Erythroblast (primary cell): ENCODE measurements at regions not wholly inside any gene's neighbourhood (a gene's known extent, or its start where the extent isn't known, plus 50 kb on each side); places are given as distances from the start of the nearest gene placed in this dataset.
"Not testable (repeated sequence)": the region's sequence is repeated elsewhere in the genome, so short reads cannot be mapped to it uniquely, and the experiment has no call there.

Source experiments
- DNase-seq, 2 experiments: peaks; one replicate each; lab custom pipeline; 2025; lab: John Stamatoyannopoulos, UW
- GATA1 ChIP-seq: IDR thresholded peaks from 2 replicates; pipeline ENCODE4 v1.6.1; 2011; ENCODE audit warnings: low read depth, mild to moderate bottlenecking, control low read depth, low read length, moderate library complexity
- POLR2A ChIP-seq: IDR thresholded peaks from 2 replicates; pipeline ENCODE4 v1.6.1; 2011; ENCODE audit warnings: mild to moderate bottlenecking, low read length

DNA sequence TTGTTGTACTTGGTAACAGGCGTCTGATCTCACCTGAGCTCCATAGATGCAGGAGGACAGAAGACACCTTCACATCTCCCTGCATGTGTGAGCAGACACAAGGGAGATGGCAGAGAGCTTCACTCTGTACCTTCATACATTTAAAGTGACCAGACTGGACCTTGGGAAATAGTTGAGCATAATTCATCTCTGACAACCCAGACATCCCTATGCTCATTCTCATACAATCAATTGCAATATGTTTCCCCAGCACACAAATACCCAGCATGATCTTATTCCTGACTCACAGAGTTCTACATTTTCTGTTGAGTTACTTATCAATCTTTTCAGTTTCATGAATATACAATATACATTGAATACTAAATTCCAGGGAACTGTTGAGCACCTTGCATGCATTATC, 488.2 kb upstream of the API5 start:
- no peak for DNase-seq
- TF ChIP-seq POLR2A (no peak), GATA1 (no peak)

- no peak for TF ChIP-seq GATA1
- TF ChIP-seq POLR2A = no peak
Observed at GRCh38 chr11:42824067-42824466, 487.7 kb upstream of the API5 start.

DNA sequence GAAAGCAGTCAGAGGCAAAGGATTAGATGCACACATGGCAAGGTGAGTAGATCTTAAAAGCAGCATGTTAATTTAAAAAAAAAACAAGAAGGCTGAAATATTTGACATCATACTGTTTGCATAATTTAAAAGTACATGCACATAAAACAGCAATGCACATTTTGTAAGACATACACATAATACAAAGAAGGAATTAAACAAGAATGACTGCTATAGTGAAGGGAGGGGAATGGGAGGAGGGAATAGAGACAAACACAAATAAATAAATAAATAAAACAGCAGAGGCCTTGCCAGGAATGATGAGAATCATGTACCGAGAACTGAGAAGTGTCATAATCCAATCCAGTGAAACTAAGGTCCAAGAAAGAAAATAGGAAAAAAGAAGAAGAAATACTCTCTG, 486.2 kb upstream of the API5 start:
- no peak for DNase-seq
- TF ChIP-seq POLR2A = no peak
- TF ChIP-seq GATA1 = no peak

More at GRCh38 chr11:42824067-42824466, 487.7 kb upstream of the API5 start:
- no peak for DNase-seq

DNA sequence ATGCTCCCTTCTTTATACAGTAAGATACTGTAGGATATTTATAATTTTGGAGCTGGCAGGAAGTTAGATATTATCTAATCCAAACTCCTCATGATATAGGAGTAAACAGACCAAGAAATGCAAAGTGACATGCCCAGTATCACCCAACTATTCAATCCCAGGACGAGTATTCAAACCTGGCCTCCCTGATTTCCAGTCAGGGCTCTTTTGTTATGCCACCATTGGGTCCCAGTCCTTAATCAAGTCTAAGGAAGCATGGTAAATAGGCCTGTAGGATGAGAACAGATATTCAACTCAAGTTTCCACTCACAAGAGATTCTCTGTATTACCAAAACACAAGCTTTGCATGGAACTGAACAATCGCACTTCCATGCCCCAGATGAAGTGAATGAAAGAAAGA, 484.0 kb upstream of the API5 start:
- no peak for TF ChIP-seq POLR2A
- TF ChIP-seq GATA1 = no peak
- DNase-seq = no peak

DNA sequence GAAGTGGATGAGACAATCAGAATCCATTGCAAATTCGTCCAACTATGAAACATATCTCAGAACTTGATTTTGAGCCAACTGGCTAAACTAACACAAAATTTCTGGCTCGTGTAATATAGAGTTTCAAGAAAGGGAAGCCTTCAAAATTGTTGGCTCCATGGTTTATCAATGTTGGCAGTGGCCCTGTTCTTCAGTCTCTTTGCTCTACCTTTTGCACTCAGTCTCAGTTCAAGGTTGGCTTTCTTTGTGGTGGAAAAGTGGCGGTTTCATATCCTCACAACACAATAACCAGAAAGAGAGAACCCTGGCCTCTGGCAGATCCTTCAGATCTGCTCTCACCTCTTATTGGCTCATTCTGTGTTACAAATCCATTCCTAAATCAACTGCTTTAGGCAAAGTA, 473.8 kb upstream of the API5 start:
- no peak for DNase-seq
- TF ChIP-seq GATA1 (no peak), POLR2A (no peak)

DNA sequence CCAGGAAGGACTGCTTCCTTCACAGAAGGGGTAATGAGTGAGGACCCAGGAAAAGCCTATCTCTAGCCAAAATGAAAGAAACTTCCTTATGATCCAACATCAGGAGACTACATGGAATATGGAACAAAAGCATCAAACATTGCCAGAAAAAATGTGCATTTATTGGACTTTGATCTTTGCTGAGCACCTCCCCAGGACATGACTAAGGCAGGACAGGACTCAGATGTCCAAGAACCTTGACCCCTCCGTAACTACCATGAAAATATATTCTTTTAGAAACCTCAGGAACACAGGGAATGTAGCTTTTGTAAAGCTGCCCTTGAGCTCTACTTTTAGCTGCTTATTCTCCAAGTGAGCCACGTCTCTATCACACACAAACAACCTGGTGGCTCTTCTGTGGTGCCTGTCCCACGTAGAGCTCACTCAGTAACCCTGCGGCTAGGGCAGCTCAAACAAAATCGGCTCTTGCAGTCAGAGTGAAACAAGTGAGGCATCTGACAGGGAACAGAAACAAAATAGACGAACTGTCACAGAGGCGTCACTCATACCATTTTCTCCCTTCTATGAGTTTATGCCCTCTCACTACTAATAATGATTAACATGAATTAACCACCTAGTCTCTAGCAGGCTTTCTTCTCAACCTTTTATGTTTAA, 471.5 kb upstream of the API5 start:
- TF ChIP-seq POLR2A (no peak), GATA1 (no peak)
- DNase-seq = no peak

- DNase-seq = no peak
- TF ChIP-seq GATA1 = no peak
- TF ChIP-seq POLR2A = no peak
Observed at GRCh38 chr11:42840860-42841259, 470.9 kb upstream of the API5 start.

DNA sequence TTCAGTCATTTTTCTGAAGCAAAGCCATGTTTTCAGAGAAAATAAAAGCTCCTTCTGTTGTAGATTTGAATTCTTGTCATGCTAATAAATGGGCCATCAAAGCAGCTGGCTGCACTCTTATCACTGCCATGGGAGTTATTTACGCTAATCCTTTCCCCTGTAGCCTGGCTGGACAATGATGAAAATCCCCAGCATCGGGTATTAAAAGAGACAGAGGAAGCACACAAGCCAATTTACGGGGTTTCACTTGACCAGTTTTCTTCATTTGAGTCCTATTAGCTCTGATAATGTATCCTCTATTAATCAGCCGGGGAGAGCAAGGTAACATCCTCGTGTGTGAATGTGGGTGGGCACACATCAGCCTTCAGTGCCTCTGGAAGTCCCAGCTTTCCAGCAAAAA, 470.2 kb upstream of the API5 start:
- no peak for TF ChIP-seq POLR2A
- TF ChIP-seq GATA1 = no peak
- DNase-seq = no peak

DNA sequence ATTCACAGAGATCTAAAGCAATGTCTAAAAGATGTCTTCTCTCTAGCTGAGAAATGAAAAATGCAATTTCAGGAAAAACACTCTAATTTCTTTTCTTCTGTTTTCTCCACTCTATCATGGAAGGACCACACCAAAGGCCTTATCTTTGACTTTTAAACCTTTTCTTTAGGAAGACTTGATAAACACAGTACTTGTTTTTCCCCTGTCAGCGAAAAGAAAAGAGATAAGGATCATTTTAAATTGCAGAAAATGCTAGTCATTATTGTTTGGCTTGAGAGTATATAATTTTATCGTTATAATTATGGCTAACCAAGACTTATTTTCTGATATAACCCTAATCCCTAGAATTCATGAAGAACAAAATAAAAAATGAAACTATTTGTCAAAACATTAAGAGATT, 462.4 kb upstream of the API5 start:
- no peak for DNase-seq
- TF ChIP-seq POLR2A (no peak), GATA1 (no peak)

DNA sequence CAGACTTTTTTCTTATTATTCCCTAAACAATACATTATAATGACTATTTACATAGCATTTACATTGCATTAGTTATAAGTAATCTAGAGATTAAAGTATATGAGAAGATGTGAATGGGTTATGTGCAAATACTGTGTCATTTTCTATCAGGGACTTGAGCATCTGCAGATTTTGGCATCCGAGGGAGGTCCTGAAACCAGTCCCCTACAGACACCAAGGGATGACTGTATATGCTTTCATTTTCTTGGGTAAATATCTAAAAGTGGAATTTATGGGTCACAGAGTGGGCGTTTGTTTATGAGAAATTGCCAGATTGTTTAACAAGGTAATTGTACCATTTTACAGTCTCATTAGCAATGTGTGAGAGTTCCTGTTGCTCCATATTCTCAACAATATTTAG, 454.5 kb upstream of the API5 start:
- no peak for TF ChIP-seq GATA1
- TF ChIP-seq POLR2A = no peak
- DNase-seq = no peak

DNA sequence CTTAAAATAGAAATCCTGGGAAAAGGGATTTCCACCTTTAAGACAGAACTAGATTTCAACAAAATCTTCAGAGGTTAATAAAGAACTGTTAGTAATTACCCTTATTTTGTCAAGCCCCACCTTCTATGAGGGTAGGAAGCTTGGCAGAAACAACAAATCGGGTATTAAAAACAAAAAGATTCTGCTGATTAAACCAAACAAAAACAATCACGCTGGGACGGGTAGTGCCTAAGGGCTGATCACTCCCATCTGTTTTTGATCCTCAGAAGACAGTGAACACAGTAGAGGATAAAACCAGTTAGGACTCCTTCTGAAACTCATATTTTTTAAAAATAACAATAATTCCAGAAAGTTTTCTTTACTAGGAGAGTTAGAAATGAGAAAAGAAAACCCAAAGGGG, 441.3 kb upstream of the API5 start:
- DNase-seq = no peak
- no peak for TF ChIP-seq POLR2A
- no peak for TF ChIP-seq GATA1

- not testable (repeated sequence) for DNase-seq
Observed at GRCh38 chr11:42873800-42874405, 437.9 kb upstream of the API5 start.

DNA sequence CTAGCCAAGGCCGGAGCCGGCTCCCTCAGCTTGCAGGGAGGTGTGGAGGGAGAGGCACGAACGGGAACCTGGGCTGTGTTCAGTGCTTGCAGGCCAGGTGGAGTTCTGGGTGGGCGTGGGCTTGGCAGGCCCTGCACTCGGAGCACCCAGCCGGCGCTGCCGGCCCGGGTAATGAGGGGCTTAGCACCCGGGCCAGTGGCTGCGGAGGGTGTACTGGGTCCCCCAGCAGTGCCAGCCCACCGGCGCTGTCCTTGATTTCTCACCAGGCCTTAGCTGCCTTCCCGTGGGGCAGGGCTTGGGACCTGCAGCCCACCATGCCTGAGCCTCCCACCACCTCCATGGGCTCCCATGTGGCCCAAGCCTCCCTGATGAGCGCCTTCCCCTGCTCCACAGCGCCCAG, 430.5 kb upstream of the API5 start:
- DNase-seq = not testable (repeated sequence)

DNA sequence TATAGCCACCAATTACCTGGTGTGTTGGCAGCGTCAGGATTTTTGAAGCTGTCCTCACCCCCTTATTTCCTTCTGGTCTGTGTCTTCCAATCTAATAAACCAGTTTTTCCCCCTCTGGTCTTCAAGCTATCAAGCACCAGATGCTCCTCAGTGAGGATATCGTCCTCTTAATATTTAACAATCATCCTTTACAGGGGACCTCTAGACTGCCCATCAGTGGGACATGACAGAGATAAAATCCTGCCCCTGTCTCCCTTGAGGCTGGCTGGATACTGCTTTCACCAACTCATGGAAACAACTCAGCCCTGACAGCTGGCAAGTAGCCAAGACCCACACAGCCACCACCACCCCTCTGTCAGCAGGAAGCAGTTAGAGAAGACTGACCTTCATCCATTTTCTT, 421.0 kb upstream of the API5 start:
- TF ChIP-seq GATA1 (no peak), POLR2A (no peak)

GRCh38 chr11:42901084-42901483, 410.7 kb upstream of the API5 start:
- TF ChIP-seq GATA1 = no peak
- TF ChIP-seq POLR2A = no peak

More for the DNA sequence above, 421.0 kb upstream of the API5 start:
- no peak for DNase-seq

More at GRCh38 chr11:42901084-42901483, 410.7 kb upstream of the API5 start:
- DNase-seq = no peak
